Astrocyte (in vitro differentiated cells and primary cell): ENCODE measurements at regions not wholly inside any gene's neighbourhood (a gene's known extent, or its start where the extent isn't known, plus 50 kb on each side); places are given as distances from the start of the nearest gene placed in this dataset.

Experiments used
- DNase-seq: peaks from one replicate; pipeline ENCODE4 v3.0.0-alpha.2; 2010; ENCODE audit warnings: low read depth
- FAIRE-seq: peaks from 2 replicates; lab custom pipeline; 2011; peaks lifted over from hg19 to GRCh38; lab: Jason Lieb, UNC
- H2AFZ ChIP-seq: 2 replicates; pipeline ENCODE4 v1.6.0; 2012; ENCODE audit warnings: low read depth, low read length, inconsistent platforms
- H3K27ac ChIP-seq: 2 replicates; pipeline ENCODE4 v1.5.1; 2011; ENCODE audit warnings: low read depth, low read length, inconsistent platforms
- H3K27me3 ChIP-seq: 2 replicates; pipeline ENCODE4 v1.6.0; 2011; ENCODE audit warnings: low read length, inconsistent platforms; ENCODE audit not compliant: insufficient read depth
- H3K36me3 ChIP-seq: 2 replicates; pipeline ENCODE4 v1.5.1; 2011; ENCODE audit warnings: low read length, inconsistent platforms; ENCODE audit not compliant: insufficient read depth
- H3K4me1 ChIP-seq: 2 replicates; pipeline ENCODE4 v1.5.1; 2011; ENCODE audit warnings: low read length, inconsistent platforms; ENCODE audit not compliant: insufficient read depth
- H3K4me2 ChIP-seq: 2 replicates; pipeline ENCODE4 v1.6.0; 2012; ENCODE audit warnings: low read length, inconsistent platforms
- H3K4me3 ChIP-seq: 2 replicates; pipeline ENCODE4 v1.5.1; 2011; ENCODE audit warnings: low read depth, mild to moderate bottlenecking, low read length, inconsistent platforms; ENCODE audit not compliant: insufficient read depth
- H3K79me2 ChIP-seq: 2 replicates; pipeline ENCODE4 v1.6.0; 2012; ENCODE audit warnings: mild to moderate bottlenecking, low read length, inconsistent platforms; ENCODE audit not compliant: insufficient read depth
- H3K9ac ChIP-seq: 2 replicates; pipeline ENCODE4 v1.6.0; 2012; ENCODE audit warnings: mild to moderate bottlenecking, low read length, inconsistent platforms
- H3K9me3 ChIP-seq: 2 replicates; pipeline ENCODE4 v1.5.1; 2012; ENCODE audit warnings: low read depth, mild to moderate bottlenecking, low read length, inconsistent platforms; ENCODE audit not compliant: insufficient read depth
- H4K20me1 ChIP-seq: 2 replicates; pipeline ENCODE4 v1.6.0; 2012; ENCODE audit warnings: low read length, inconsistent platforms; ENCODE audit not compliant: insufficient read depth
- H3K27ac Mint-ChIP-seq: one replicate; pipeline ENCODE4 v1.8.0; 2021; ENCODE audit warnings: mild to moderate bottlenecking, mixed read lengths; ENCODE audit not compliant: unreplicated experiment
- H3K27me3 Mint-ChIP-seq: one replicate; pipeline ENCODE4 v1.8.0; 2021; ENCODE audit warnings: low read depth, mixed read lengths; ENCODE audit not compliant: unreplicated experiment
- H3K36me3 Mint-ChIP-seq: one replicate; pipeline ENCODE4 v1.8.0; 2021; ENCODE audit warnings: low read depth, mixed read lengths; ENCODE audit not compliant: unreplicated experiment
- H3K4me1 Mint-ChIP-seq: one replicate; pipeline ENCODE4 v1.8.0; 2021; ENCODE audit warnings: low read depth, mixed read lengths; ENCODE audit not compliant: unreplicated experiment
- H3K4me3 Mint-ChIP-seq: one replicate; pipeline ENCODE4 v1.8.0; 2021; ENCODE audit warnings: mild to moderate bottlenecking, moderate library complexity, mixed read lengths; ENCODE audit not compliant: unreplicated experiment
- H3K9me3 Mint-ChIP-seq: one replicate; pipeline ENCODE4 v1.8.0; 2021; ENCODE audit warnings: mild to moderate bottlenecking, mixed read lengths; ENCODE audit not compliant: unreplicated experiment
- EZH2 ChIP-seq: IDR thresholded peaks from 2 replicates; pipeline ENCODE4 v1.6.1; 2012; ENCODE audit warnings: mild to moderate bottlenecking, low read length, inconsistent platforms; ENCODE audit not compliant: insufficient read depth
- TF ChIP-seq, protein P1 (sequence below): IDR thresholded peaks from 2 replicates; pipeline ENCODE4 v1.5.1; 2011; ENCODE audit warnings: low read depth, mild to moderate bottlenecking, inconsistent platforms, low read length, moderate library complexity; ENCODE audit not compliant: insufficient read depth

GRCh38 chr13:53460796-53461195 lies 432.2 kb downstream of the OLFM4 start:
- Histone ChIP-seq H3K27me3 (no peaks in the 10 kb centered on the region), H3K4me2 (no peak overlapping the region), H2AFZ (no peak overlapping the region), H3K9me3 (peaks cover 4% of the 10 kb centered on the region), H3K79me2 (no peaks in the 10 kb centered on the region), H3K4me3 (no peak overlapping the region), H3K4me1 (no peaks in the 10 kb centered on the region), H3K36me3 (no peaks in the 10 kb centered on the region), H3K9ac (no peak overlapping the region), H3K27ac (no peak overlapping the region), H4K20me1 (no peaks in the 10 kb centered on the region)
- Mint-ChIP-seq H3K27me3 (no peaks in the 10 kb centered on the region), H3K36me3 (peaks cover 2% of the 10 kb centered on the region), H3K9me3 (peaks cover 8% of the 10 kb centered on the region), H3K4me3 (no peak overlapping the region), H3K4me1 (no peaks in the 10 kb centered on the region), H3K27ac (no peak overlapping the region)
- DNase-seq: no peak
- FAIRE-seq: no peak
- TF ChIP-seq, protein P1, sequence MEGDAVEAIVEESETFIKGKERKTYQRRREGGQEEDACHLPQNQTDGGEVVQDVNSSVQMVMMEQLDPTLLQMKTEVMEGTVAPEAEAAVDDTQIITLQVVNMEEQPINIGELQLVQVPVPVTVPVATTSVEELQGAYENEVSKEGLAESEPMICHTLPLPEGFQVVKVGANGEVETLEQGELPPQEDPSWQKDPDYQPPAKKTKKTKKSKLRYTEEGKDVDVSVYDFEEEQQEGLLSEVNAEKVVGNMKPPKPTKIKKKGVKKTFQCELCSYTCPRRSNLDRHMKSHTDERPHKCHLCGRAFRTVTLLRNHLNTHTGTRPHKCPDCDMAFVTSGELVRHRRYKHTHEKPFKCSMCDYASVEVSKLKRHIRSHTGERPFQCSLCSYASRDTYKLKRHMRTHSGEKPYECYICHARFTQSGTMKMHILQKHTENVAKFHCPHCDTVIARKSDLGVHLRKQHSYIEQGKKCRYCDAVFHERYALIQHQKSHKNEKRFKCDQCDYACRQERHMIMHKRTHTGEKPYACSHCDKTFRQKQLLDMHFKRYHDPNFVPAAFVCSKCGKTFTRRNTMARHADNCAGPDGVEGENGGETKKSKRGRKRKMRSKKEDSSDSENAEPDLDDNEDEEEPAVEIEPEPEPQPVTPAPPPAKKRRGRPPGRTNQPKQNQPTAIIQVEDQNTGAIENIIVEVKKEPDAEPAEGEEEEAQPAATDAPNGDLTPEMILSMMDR: no peak
- no peak for TF ChIP-seq EZH2

- DNase-seq (no peak), FAIRE-seq (no peak)
- no peaks in the 10 kb centered on the region for H3K79me2 ChIP-seq
- H3K9ac ChIP-seq: no peak overlapping the region
- no peaks in the 10 kb centered on the region for H3K36me3 ChIP-seq
- Mint-ChIP-seq H3K9me3 (no peaks in the 10 kb centered on the region), H3K27ac (no peak overlapping the region), H3K4me3 (no peak overlapping the region), H3K4me1 (no peaks in the 10 kb centered on the region), H3K36me3 (peaks cover 2% of the 10 kb centered on the region), H3K27me3 (no peaks in the 10 kb centered on the region)
- H3K27me3 ChIP-seq: no peaks in the 10 kb centered on the region
- peaks cover 4% of the 10 kb centered on the region for H3K9me3 ChIP-seq
- no peak overlapping the region for H3K4me2 ChIP-seq
- no peak overlapping the region for H2AFZ ChIP-seq
- no peaks in the 10 kb centered on the region for H3K4me1 ChIP-seq
- no peak overlapping the region for H3K4me3 ChIP-seq
- H4K20me1 ChIP-seq: no peaks in the 10 kb centered on the region
- TF ChIP-seq, protein P1: no peak
- no peak for TF ChIP-seq EZH2
- H3K27ac ChIP-seq: peak overlapping the region; percentile 24
Observed at GRCh38 chr13:53463106-53463505, 434.5 kb downstream of the OLFM4 start.

DNA sequence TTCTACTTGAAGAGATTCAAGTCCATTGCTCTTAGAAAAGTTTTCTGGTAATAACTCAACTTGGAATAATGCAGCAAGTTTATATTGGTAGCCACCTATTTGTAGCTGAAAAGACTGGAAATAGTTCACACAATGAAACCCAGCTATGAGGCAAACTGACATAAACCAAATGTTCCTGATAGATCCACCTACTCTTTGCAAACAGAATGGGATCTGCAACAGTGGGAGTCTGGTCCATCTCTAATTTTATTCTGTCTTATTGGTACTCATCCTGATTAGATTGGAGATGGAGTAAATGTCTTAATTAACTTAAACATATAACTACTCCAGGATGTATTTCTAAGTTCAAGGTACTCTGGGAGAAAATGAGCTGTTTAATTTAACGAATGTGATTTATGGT lies 438.0 kb downstream of the OLFM4 start:
- Histone ChIP-seq H3K4me3 (no peak overlapping the region), H2AFZ (no peak overlapping the region), H3K27me3 (no peaks in the 10 kb centered on the region), H3K36me3 (no peaks in the 10 kb centered on the region), H3K27ac (no peak overlapping the region), H3K9ac (no peak overlapping the region), H3K4me2 (no peak overlapping the region), H3K4me1 (no peaks in the 10 kb centered on the region), H3K9me3 (no peaks in the 10 kb centered on the region), H4K20me1 (no peaks in the 10 kb centered on the region), H3K79me2 (no peaks in the 10 kb centered on the region)
- no peak for DNase-seq
- FAIRE-seq: no peak
- Mint-ChIP-seq H3K4me1 (no peaks in the 10 kb centered on the region), H3K27ac (no peak overlapping the region), H3K9me3 (no peaks in the 10 kb centered on the region), H3K4me3 (no peak overlapping the region), H3K36me3 (peaks cover 2% of the 10 kb centered on the region), H3K27me3 (no peaks in the 10 kb centered on the region)
- no peak for TF ChIP-seq EZH2
- TF ChIP-seq, protein P1: no peak
